ENCODE measurements at regions not wholly inside any gene's neighbourhood (a gene's known extent, or its start where the extent isn't known, plus 50 kb on each side); places are given as distances from the start of the nearest gene placed in this dataset.

- TF ChIP-seq POLR2A (IDR thresholded peaks at IDR 0.05) (no peak), CTCF (IDR thresholded peaks at IDR 0.05) (no peak)
Observed at GRCh38 chr2:16943279-16943958, 277.8 kb upstream of the CYRIA start.
